Aorta (tissue), 5 donors: ENCODE measurements at regions not wholly inside any gene's neighbourhood (a gene's known extent, or its start where the extent isn't known, plus 50 kb on each side); places are given as distances from the start of the nearest gene placed in this dataset.

ENCODE experiments used
- ATAC-seq: fragments of 200-7000 bp; cut with Tn5 transposase; one replicate; pipeline ENCODE4 v1.9.1; 2022; ENCODE audit warnings: moderate library complexity; ENCODE audit not compliant: low FRiP score
- DNase-seq, 2 donors: peaks; one replicate each; pipeline ENCODE4 v3.0.0-alpha.2; 2020
- H3K27ac ChIP-seq, 2 donors: one replicate each; pipeline ENCODE4 v1.5.1; 2013; ENCODE audit warnings: low read length in 2 of 2, mild to moderate bottlenecking in 2 of 2, moderate library complexity in 2 of 2, control low read depth in 1 of 2, inconsistent platforms in 1 of 2, low read depth in 1 of 2
- H3K27me3 ChIP-seq, 2 donors: one replicate each; pipeline ENCODE4 v1.6.1; 2013; ENCODE audit warnings: control low read depth in 1 of 2, low read length in 1 of 2, mild to moderate bottlenecking in 1 of 2, moderate library complexity in 1 of 2; ENCODE audit not compliant: insufficient read depth in 2 of 2, control insufficient read depth in 1 of 2
- H3K36me3 ChIP-seq, 2 donors: one replicate each; pipeline ENCODE4 v1.6.1; 2013; ENCODE audit warnings: control low read depth in 1 of 2, low read length in 1 of 2, mild to moderate bottlenecking in 1 of 2; ENCODE audit not compliant: insufficient read depth in 2 of 2, control insufficient read depth in 1 of 2
- H3K4me1 ChIP-seq, 2 donors: one replicate each; pipeline ENCODE4 v1.6.1; 2013; ENCODE audit warnings: low read length in 2 of 2, control low read depth in 1 of 2, mild to moderate bottlenecking in 1 of 2, moderate library complexity in 1 of 2; ENCODE audit not compliant: insufficient read depth in 2 of 2, control insufficient read depth in 1 of 2
- H3K4me3 ChIP-seq, 2 donors: one replicate each; pipeline ENCODE4 v1.5.1; 2013; ENCODE audit warnings: low read length in 2 of 2, control low read depth in 1 of 2, mild to moderate bottlenecking in 1 of 2
- H3K9me3 ChIP-seq: one replicate; pipeline ENCODE4 v1.6.1; 2013; ENCODE audit warnings: mild to moderate bottlenecking, low read length; ENCODE audit not compliant: control insufficient read depth
- WGBS, 2 donors: extraction: QIAGEN DNeasy Blood & Tissue Kit; methylation state at CpG; one replicate each; pipeline ENCODE4 v1.1.7; 2013; 5-methylcytosine and 5-hydroxymethylcytosine counted together
- intact Hi-C, 2 donors: fragments of 100-400 bp; cut with DNase I; formaldehyde crosslinking; loops; one replicate each; pipeline versions ENCODE4 v1.14.2 to v1.15.0; 2022
- donor health status: healthy with polysubstance abuse.
- donor health status: Bipolar disorder and iron deficiency.
- donor health status: DM: no; HTN: no; CAD: no.
- donor health status: DM: no; HTN: no; CAD: no.
- donor health status: DM: yes; HTN: yes; CAD: no.

DNA sequence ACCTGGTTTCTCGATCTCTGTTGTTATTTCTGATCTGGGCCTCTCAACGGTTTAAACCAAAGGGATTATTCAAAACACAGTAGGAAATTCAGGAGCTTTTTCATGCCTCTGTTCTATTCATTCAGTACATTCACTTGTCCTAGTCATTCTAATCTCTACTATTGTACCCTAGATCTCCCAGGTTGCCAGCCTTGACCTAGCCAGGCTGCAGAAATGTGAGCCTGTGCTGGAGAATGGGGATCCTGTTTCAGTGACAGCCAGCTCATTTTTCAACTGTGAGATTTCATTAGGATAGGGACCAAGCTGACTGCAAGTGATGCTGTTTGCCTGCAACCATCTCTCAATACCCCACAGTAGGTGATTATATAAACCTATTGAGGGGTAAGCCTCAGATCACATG, 186.2 kb downstream of the CMPK2 start:
- Histone ChIP-seq H3K4me1 (no peaks in the 10 kb centered on the region), H3K36me3 (no peaks in the 10 kb centered on the region), H3K4me3 (no peak overlapping the region), H3K27me3 (no peaks in the 10 kb centered on the region), H3K27ac (no peak overlapping the region), H3K9me3 (no peaks in the 10 kb centered on the region)
- DNase-seq, result no peak
- WGBS, 2 donors, result 55 to 60% methylated on average over 2 of the region's 2 CpGs
- intact Hi-C loops, result no loop called here
- no peak for ATAC-seq

DNA sequence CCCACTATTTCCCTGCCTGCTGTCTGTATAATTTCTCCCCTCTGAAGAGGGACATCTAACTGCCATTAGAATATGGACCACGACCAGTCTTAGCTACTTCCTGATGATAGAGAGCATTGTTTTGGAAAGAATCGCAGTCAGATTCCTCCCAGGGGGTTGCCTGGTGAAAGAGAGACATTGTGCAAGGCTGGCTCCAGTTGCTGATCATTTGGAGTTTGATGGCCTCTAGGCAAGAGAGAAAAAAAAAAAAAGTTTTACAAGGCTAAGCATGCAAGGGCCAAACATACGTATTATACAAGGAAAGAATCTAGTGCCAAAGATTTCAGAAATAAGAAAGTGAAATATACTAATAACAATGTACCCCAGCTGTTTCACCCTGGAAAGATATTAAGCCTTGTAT, 182.2 kb downstream of the CMPK2 start:
- WGBS, 2 donors, result 37 to 41% methylated on average over 3 of the region's 3 CpGs
- ATAC-seq, result no peak
- Histone ChIP-seq H3K36me3 (no peaks in the 10 kb centered on the region), H3K9me3 (peaks cover 1% of the 10 kb centered on the region), H3K27ac (no peak overlapping the region), H3K27me3 (no peaks in the 10 kb centered on the region), H3K4me3 (no peak overlapping the region), H3K4me1 (no peaks in the 10 kb centered on the region)
- intact Hi-C loops, result no loop called here
- DNase-seq, result no peak

DNA sequence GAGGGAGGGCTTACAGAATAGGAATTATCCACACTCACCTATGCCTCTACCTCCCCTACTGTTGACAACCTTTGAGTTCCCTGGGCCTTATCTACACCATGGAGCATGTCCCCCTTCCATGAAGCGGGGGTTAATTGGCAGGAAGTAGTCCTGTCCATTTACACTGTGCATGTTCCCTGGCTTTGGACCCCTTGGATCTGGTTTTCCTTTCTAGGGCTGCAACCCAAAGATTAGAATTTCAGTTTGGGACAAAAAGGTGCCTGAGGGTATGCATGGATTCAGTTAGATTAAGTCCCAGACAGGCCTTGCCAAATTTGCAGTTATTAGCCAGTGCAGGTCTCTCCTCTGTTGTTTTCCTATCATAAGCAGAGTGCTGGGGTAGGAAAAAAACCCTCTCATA, 180.3 kb downstream of the CMPK2 start:
- H3K4me1 ChIP-seq, result no peaks in the 10 kb centered on the region
- intact Hi-C loops, result no loop called here
- ATAC-seq, result no peak
- no peak overlapping the region for H3K4me3 ChIP-seq
- DNase-seq, result no peak
- H3K27ac ChIP-seq, result no peak overlapping the region
- H3K36me3 ChIP-seq, result no peaks in the 10 kb centered on the region
- peaks cover 1% of the 10 kb centered on the region for H3K9me3 ChIP-seq
- no peaks in the 10 kb centered on the region for H3K27me3 ChIP-seq
- 89 to 94% methylated on average over 1 of the region's 1 CpG for WGBS, 2 donors

DNA sequence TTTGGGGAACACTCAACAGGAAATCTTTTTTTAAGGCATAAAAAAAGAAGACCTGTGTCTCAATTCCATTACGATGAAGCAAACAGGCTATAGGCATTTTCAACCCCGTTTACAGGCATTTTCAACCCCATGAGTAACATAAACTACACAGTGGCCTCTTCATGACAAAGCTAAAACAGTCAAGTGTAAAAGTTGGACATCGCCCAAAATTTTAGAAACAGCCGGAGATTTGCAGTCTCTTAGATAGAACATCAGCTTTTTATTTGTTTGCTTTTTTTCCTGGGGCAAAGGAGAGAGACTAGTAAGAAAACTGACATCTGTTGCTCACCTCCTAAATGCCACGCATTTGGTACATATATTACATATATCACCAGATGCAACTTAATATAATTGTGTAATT, 173.7 kb downstream of the CMPK2 start:
- H3K4me1 ChIP-seq, result no peaks in the 10 kb centered on the region
- 23 to 42% methylated on average over 5 of the region's 5 CpGs for WGBS, 2 donors
- H3K36me3 ChIP-seq, result no peaks in the 10 kb centered on the region
- ATAC-seq, result no peak
- H3K9me3 ChIP-seq, result peaks cover 1% of the 10 kb centered on the region
- no peak overlapping the region for H3K4me3 ChIP-seq
- DNase-seq, result no peak
- no peak overlapping the region for H3K27ac ChIP-seq
- intact Hi-C loops, result no loop called here
- no peaks in the 10 kb centered on the region for H3K27me3 ChIP-seq

DNA sequence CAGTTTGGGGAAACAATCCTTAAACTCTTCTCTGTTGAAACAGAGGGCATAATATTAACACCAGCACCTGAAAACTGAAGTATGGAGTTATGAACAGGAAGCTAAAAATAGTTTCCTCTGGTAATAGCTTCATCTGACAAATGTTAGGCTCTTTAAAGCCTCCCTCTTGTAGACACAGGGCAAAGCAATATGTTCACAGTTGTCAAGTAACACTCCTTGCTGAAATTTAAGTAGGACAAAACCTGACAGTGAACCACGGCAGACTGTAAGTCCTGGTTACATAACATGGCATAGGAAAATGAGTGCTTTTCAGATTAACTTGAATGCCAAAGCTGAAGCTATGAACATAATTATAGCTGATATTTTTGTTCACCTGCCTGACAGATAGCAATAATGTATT, 172.9 kb downstream of the CMPK2 start:
- no peak overlapping the region for H3K4me3 ChIP-seq
- intact Hi-C loops, result no loop called here
- DNase-seq, result no peak
- no peak for ATAC-seq
- no peak overlapping the region for H3K27ac ChIP-seq
- H3K36me3 ChIP-seq, result no peaks in the 10 kb centered on the region
- whole genome bisulfite sequencing, 2 donors, result 49 to 55% methylated on average over 1 of the region's 1 CpG
- H3K27me3 ChIP-seq, result no peaks in the 10 kb centered on the region
- H3K4me1 ChIP-seq, result no peaks in the 10 kb centered on the region
- H3K9me3 ChIP-seq, result no peaks in the 10 kb centered on the region

DNA sequence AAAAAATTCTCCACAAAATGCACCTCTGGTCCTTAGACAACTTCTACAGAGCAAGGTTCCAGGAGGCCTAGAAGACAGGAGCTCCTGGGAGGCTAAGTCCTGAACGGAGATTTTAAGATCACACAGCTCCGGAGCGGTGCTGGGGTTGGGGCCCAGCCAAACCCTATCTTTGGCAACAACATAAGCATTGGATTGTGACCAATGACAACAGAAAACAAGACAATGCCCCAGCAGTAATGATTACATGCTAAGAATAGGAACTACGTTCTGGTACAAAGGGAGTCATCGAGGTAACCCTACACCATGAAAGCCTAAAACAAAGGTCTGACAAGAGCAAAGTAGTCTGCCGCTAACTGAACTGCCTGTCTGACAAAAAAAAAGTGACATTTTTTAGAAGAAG, 171.2 kb downstream of the CMPK2 start:
- no peak for ATAC-seq
- WGBS, 2 donors, result 12 to 17% methylated on average over 6 of the region's 6 CpGs
- no peaks in the 10 kb centered on the region for H3K27me3 ChIP-seq
- no peak overlapping the region for H3K27ac ChIP-seq
- no peak for DNase-seq
- H3K9me3 ChIP-seq, result no peaks in the 10 kb centered on the region
- intact Hi-C loops, result no loop called here
- no peaks in the 10 kb centered on the region for H3K36me3 ChIP-seq
- H3K4me1 ChIP-seq, result no peaks in the 10 kb centered on the region
- no peak overlapping the region for H3K4me3 ChIP-seq

DNA sequence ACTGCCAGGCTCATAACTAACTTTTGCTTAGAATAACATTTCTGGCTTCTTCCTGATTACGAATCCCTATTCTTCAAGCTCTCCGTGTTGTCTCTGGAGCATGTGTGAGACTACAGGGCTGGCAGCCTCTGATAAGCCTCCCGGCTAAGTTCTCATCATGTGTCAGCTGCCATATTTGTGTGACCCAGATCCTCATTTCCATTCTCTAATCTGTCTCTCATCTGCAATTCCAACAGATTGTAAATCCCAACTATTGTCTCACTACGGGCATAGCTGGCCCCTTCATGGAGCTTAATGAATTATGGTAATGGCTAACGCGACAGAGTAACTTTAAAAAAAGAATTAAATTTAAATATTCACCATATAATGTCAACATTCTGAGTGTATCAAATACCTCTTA, 165.4 kb downstream of the CMPK2 start:
- intact Hi-C loops, result no loop called here
- no peaks in the 10 kb centered on the region for H3K36me3 ChIP-seq

DNA sequence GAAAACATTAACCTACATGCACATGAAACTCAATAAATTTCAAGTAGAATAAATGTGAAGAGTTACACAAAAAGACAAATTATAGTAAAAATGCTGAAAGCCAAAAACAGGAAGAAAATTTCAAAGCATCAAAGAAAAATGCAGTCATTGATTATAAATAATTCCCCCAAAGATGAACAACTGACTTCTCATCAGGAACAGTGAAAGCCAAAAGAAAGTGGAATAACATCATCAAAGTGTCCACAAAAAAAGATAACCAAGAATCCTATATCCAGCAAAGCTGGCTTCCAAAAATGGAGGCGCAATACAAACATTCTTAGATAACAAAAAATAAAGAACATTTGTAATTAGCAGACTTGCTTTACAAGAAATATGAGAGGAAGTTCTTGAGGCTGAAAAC, 161.6 kb downstream of the CMPK2 start:
- intact Hi-C loops, result no loop called here
- WGBS, 2 donors, result 95 to 100% methylated on average over 1 of the region's 1 CpG
- no peak overlapping the region for H3K27ac ChIP-seq
- no peaks in the 10 kb centered on the region for H3K27me3 ChIP-seq
- H3K4me3 ChIP-seq, result no peak overlapping the region
- no peaks in the 10 kb centered on the region for H3K4me1 ChIP-seq
- H3K9me3 ChIP-seq, result peaks cover 2% of the 10 kb centered on the region
- H3K36me3 ChIP-seq, result no peaks in the 10 kb centered on the region
- DNase-seq (no peak), ATAC-seq (no peak)

More for the DNA sequence above, 165.4 kb downstream of the CMPK2 start:
- Histone ChIP-seq H3K9me3 (peaks cover 2% of the 10 kb centered on the region), H3K4me1 (no peaks in the 10 kb centered on the region), H3K4me3 (no peak overlapping the region), H3K27me3 (no peaks in the 10 kb centered on the region), H3K27ac (no peak overlapping the region)
- DNase-seq (no peak), ATAC-seq (no peak)
- 50 to 51% methylated on average over 6 of the region's 6 CpGs for WGBS, 2 donors

DNA sequence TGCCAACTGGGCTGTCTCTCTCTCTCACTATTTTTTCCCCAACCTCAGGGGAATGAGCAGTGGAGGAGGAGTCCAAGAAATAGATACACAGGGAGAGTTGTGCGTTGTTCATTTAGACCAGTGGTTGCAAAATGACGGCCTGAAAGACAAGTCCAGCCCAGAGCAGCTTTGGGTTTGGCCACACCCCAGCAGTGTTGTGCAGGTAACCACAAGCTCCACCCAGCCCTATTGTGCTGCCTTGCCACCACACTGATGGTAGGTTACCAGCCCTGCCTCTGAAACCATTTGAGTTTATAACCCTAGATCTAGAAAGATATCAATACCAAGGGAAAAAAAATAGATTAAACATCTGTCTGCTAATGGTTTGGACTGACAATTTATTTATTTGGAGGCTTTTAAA, 144.3 kb downstream of the CMPK2 start:
- Histone ChIP-seq H3K4me3 (no peak overlapping the region), H3K9me3 (peaks cover 1% of the 10 kb centered on the region), H3K27me3 (no peaks in the 10 kb centered on the region), H3K27ac (no peak overlapping the region), H3K36me3 (no peaks in the 10 kb centered on the region), H3K4me1 (no peaks in the 10 kb centered on the region)
- ATAC-seq (no peak), DNase-seq (no peak)
- WGBS, 2 donors, result 87 to 94% methylated on average over 2 of the region's 2 CpGs
- intact Hi-C loops, result no loop called here
